Stimulated activated naive CD8-positive, alpha-beta T cell treated with anti-CD3 and anti-CD28 coated beads, Interleukin-15, Interleukin-2, amounts not matched to agents 100 U/mL and 50 U/mL, for 24 hours (primary cell): ENCODE measurements at regions not wholly inside any gene's neighbourhood (a gene's known extent, or its start where the extent isn't known, plus 50 kb on each side); places are given as distances from the start of the nearest gene placed in this dataset.

ENCODE experiments used
- ATAC-seq: fragments of 150-1000 bp; cut with Tn5 transposase; one replicate; pipeline ENCODE4 v1.10.0; 2021
- DNase-seq: peaks from one replicate; pipeline ENCODE4 v3.0.0; 2021

DNA sequence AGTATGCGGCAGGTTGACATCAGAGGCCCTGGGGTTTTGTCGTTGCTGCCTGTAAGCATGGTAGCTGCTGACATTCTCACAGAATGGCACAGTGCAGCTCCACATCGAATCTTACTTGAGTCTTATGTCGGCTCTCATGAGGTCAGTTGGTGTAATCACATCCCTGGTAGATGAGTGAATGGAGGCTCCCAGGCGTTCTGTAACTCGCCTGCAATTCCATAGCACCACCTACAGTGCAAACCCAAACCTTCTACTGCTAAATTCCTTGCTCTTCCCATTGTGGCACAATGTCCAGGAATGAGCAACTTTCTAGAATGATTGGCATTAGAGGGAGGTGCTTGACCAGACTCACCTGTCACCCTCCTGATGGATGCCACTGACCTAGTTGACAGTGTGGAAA lies 578.4 kb downstream of the CCDC171 start:
- DNase-seq = no peak
- ATAC-seq = no peak

DNA sequence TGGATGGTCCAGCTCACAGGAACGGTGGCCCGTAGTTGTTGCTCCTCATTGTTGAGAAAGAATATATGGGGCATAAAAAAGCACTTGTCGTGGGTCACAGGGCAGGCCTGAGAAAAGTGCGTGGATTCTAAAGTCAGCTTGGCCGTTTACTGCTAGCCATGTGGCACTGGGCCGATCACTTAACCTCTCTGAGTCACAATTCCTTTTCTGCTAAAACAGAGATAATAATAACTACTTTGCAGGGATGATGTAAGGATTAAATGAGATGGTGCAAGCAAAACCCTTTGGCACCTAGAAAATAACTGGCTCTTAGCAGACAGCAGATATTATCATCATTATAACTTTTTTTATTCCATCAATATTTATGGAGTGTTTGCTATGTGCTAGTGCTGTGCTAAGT lies 579.7 kb downstream of the CCDC171 start:
- no peak for DNase-seq
- no peak for ATAC-seq

DNA sequence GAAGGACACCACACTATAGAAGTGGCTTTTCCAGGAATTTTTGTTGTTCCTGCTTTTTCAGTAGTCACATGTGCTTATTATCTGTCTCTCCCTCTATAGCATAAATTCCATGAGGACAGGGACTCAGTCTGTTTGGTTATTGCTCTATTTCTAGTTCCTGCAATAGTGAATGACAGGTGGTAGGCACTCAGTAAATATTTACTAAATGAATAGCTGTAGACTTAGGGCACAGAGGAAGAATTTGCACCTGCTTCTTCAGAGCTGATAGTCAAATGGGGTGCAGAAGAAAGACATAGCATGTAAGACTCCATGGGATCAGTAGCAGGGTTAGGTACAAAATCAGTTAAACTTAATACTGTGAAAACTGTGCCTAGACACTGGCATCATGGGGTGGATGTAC lies 580.2 kb downstream of the CCDC171 start:
- ATAC-seq = no peak
- no peak for DNase-seq

- ATAC-seq (peak; percentile 60), DNase-seq (peak; percentile 39)
Measured at GRCh38 chr9:16133556-16134227, 580.8 kb downstream of the CCDC171 start.

DNA sequence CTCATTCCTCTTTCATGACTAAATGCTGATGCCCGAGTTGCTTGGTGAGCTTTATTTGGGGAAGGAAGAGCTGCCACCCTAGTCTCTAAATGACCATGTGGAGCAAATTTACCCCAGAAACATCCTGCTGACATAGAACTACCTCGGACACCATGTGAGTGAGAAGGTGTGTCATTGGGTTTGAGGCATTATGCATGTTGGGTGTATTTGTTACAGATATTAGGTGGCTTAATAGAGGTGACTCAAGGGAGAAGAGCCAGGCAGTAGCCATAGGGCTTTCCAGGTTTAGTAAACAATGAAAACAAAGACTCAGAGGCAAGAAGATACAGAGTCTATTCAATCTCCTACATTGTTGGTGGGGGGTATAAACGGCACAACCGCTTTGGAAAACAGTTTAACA lies 581.5 kb downstream of the CCDC171 start:
- DNase-seq (no peak), ATAC-seq (no peak)

DNA sequence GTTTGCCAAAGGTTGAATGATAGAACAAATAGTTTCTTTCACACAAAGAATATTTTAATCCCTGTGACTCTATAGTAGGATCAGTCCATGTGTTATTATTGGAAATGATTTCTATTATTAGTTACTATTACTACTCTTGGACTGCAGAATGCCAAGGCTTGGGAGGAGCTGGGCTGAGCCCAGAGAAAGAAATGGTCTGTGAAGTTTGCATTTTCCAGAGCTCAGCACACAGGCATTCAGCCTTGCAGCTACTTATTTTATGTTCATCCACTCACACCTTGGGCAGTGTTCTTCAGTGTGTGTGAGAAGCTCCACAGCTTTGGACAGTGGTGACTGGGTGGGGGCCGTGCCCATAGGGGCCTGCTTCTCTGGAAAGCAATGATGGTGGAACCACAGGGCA lies 583.1 kb downstream of the CCDC171 start:
- ATAC-seq (no peak), DNase-seq (no peak)

DNA sequence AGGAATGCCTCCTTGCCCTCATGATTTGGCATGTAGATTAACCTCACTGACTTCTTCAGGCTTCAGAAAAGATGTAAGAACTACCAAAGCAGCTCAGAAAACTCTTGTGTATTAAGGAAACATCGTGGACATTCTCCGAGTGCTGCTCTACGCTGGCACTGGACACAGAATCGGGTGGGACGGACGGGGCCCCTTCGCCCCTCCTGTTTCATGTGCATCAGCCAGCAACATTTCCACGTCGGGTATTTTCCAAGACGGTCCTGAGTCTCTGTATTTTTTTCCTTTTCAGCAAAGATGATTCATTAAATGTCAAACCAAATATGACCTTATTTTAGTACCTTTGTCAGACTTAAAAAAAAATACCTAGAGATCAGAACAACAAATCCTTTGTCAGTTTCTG lies 583.6 kb downstream of the CCDC171 start:
- ATAC-seq (peak; percentile 42), DNase-seq (peak; percentile 25)

DNA sequence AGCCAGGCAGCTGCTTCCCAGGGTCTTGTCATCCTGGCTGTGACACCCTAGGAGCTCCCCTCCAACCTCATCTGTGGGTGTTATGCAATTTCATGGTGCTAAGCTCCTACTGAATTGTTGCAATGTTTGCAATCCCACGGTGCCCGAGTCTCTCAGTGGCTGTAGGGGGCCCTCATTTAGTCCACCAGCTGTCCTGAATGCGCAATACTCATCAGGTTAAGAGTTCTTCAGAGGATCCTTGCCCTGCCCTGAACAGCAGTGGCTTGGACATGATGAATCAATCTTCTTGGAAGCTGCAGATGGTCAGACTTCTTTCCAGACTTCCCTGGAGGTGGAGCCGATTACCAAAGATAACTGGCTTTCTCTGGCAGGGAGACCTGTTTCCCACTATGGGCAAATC lies 584.1 kb downstream of the CCDC171 start:
- no peak for DNase-seq
- ATAC-seq = no peak

- DNase-seq = no peak
- no peak for ATAC-seq
Measured at GRCh38 chr9:16138561-16139491, 586.0 kb downstream of the CCDC171 start.

DNA sequence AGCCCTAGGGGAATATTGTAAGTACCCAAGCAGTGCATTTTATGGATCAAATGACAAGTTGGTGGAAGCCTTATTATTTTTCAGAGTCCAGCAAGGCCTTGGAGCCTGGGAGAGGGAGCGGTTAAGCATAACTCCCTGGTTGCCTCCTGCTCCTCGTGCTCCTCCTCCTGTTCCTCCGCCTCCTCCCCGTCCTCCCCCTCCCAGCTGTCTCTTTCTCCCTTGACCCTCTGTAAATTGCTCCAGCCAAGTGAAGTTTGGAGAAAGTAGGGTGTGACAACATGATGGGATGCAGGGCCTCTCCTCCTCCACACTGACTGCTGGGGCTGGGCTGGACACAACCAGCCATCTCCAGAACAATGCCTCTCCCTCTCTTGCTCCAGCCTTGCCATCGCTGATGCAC lies 586.9 kb downstream of the CCDC171 start:
- ATAC-seq (no peak), DNase-seq (no peak)

GRCh38 chr9:16143310-16143709 lies 590.5 kb downstream of the CCDC171 start:
- DNase-seq (no peak), ATAC-seq (no peak)

DNA sequence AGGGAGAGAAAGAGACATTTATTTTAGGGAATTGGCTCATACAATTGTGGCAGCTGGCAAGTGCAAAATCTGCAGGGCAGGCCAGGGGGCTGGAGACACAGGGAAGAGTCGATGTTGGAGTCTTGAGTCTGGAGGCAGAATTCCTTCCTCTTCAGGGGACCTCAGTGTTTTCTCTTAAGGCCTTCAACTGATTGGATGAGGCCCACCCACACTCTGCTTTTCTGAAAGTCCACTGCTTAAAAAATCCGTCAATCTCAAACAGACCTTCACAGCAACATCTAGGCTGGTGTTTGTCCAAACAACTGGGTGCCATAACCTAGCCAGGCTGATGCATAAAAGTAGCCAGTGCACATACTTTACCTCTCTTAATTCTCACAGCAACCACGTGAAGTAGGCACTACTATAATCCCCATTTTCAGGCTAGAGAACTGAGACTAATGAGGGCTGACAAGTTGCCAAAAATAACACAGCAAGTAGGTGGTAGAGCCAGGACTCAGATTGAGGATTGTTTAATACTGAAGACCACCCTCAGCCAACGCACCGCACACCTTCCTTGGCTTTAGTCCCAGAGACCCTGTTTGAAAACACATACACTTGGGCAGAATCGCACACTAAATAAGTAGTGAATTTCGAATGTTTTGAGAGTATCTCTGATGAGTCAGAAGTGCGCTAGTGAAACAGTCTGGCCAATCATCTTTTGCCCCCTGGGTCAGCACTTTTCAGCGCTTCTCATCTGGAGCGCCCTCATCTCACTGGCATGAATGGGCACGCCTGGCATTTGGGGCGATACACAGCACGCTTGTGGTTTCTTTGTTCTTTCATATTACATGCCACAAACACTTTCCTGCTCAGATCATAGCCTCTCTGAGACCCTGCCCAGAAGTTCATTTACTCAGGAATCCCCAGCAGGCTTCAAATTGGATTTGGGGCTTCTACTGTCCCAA lies 591.4 kb downstream of the CCDC171 start:
- ATAC-seq (no peak), DNase-seq (no peak)

- ATAC-seq (peak; percentile 23), DNase-seq (no peak)
Measured at GRCh38 chr9:16145196-16145950, 592.5 kb downstream of the CCDC171 start.

DNA sequence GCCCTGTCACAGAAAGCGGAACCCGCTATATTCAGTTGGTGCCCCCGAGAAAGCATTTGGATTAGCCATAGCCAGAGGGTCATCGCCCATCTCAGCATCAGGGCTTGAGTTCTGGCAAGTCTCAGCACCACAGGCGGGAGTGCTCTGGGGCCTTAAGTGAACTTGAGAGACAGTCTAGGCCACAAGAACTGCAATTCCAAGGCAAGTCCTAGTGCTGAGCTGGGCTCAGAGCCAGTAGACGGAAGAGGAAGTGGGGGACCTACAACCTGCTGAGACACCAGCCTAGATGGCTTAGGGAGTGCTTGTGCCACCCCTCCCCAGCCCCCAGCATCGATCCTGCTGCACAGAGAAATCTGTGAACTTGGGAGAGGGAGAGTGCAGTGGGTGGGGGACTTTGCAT lies 594.9 kb downstream of the CCDC171 start:
- no peak for ATAC-seq
- DNase-seq = no peak

GRCh38 chr9:16150501-16150900 lies 597.7 kb downstream of the CCDC171 start:
- no peak for ATAC-seq
- no peak for DNase-seq

DNA sequence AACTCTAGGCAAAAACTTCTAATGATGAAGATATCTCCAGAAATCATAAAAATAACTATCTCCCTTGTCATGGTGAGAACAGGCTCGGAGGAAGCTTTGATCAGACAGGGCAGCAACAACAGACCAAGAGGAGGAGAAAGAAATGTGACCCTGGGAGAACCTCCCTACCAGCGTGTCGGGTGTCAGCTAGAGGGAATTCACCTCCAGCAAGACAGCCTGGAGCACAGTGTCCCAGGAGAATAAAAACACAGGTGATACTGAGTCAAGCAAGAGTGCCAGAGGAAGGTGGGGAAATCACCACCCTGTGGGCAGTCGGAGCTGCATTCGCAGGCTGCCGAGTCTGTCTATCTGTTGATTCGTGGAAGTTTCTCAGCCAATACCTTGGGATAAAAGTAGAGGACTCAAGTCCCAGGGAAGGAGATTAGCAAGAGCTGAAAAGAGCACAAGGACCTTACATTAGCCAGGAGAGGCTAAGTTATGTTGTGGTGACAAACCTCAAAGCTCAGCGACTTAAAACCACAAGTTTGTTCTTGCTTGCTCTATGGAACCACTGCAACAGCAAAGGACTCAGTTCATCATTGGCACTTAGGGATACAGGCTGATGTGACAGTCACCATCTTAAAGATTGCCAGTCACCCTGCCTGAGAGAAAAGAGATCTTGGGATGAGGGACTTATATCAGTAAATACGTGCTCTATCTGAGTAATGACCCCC lies 598.3 kb downstream of the CCDC171 start:
- DNase-seq (no peak), ATAC-seq (no peak)

DNA sequence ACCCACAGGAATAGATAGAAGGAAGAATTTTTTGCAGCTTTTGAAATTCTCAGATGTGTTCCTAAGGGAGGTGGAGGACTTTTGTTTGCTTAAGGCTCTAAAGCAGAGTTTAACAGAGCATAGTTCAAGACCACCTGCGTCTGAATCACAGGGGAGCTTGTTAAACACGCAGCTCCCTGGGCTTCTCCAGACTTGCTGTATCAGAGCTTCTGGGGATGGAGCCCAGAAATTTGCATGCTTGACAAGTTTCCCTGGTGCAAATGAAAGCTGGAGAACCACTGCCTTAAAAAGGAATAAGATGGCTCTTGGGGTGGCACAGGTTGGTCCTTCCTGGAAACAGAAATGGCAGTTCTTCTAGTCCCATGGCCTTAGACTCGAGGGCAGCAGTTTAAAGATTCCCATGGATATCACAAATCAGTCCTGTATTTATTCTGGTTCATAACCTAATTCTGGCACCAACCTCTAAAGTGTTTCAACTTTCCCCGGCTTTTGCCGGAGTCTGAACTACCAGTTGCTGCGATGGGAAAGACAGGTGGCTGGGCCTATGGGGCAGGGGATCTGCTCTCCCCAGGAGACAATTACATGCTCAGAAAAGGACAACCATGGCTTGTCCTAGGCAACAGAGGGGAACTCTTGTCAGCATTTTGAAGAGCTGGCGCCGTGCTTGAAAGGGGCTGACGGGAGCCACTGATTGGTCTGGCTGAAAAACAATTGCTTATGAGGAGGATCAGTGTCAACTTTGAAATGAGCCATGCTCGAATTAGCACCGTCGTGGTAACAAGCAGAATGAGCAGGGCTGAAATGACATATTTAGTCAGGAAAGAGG lies 599.6 kb downstream of the CCDC171 start:
- ATAC-seq = no peak
- no peak for DNase-seq

GRCh38 chr9:16153221-16153620 lies 600.4 kb downstream of the CCDC171 start:
- ATAC-seq (no peak), DNase-seq (no peak)

DNA sequence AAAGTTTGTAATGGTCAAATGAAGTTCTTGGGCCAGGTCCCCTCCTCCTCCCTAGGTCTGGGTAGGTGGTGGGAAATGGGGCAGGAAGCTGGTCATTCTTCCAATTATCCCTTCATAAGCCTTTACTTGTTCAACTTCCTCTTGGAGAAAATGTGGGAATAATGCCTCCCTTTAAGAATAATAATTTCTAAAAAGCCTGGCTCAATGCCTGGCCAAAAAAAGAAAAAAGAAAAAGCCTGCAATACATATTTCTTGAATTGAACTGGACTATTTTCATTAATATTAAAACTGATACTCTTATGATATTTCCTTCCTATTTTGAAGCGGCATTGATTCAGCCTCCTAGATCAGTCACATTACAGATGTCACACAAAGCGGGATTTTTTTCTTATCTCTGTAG lies 600.9 kb downstream of the CCDC171 start:
- DNase-seq = no peak
- no peak for ATAC-seq

DNA sequence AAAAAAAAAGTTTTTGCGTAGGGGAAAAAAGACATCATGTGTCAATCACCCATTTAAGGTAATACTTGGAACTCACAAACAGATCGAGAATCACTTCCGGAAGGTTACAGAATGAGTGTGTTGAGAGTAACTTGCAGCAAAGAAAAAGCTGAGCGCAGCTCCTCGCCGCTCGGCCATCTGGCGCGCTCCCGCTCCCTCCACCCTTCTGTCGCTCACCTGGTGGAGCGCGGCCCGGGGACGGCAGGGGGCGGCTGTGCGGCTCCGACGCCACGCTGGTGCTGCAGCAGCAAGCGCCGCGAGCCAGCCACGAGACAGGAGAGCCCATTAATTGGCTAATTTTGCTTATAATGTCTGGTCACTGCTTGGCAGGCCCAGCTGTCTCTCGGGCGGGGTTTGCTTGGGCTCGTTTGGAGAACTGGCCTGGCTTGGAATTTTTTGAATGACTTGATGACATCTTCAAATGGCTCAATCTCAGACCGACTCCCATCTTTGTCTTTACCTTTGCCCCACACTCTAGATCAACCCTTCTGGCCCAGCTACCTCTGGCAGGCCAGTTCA lies 601.8 kb downstream of the CCDC171 start:
- peak; percentile 94 for ATAC-seq

More for the DNA sequence above, 601.8 kb downstream of the CCDC171 start:
- DNase-seq = peak; percentile 68
